Activated naive CD4-positive, alpha-beta T cell treated with anti-CD3 and anti-CD28 coated beads, Interleukin-2, amount 10 ng/mL, durations not matched to agents 7 days and 5 days (primary cell): ENCODE measurements at regions not wholly inside any gene's neighbourhood (a gene's known extent, or its start where the extent isn't known, plus 50 kb on each side); places are given as distances from the start of the nearest gene placed in this dataset.
"Not testable (repeated sequence)": the region's sequence is repeated elsewhere in the genome, so short reads cannot be mapped to it uniquely, and the experiment has no call there.

Experiments
- CTCF ChIA-PET: fragments of 350-600 bp; sonication (Branson Sonifier 250); formaldehyde crosslinking; loops from one replicate; lab custom pipeline; 2021; ENCODE audit warnings: antibody characterized with exemption; lab: Charles Lee
- DNase-seq: peaks from one replicate; pipeline ENCODE4 v3.0.0-alpha.2; 2020
- H3K27ac Mint-ChIP-seq: one replicate; pipeline ENCODE4 v1.8.0; 2021; ENCODE audit warnings: mild to moderate bottlenecking, moderate library complexity, mixed read lengths
- H3K27me3 Mint-ChIP-seq: one replicate; pipeline ENCODE4 v1.8.0; 2021; ENCODE audit warnings: mild to moderate bottlenecking, mixed read lengths
- H3K36me3 Mint-ChIP-seq: one replicate; pipeline ENCODE4 v1.8.0; 2021; ENCODE audit warnings: mixed read lengths
- H3K4me1 Mint-ChIP-seq: one replicate; pipeline ENCODE4 v1.8.0; 2021; ENCODE audit warnings: mixed read lengths
- H3K4me3 Mint-ChIP-seq: one replicate; pipeline ENCODE4 v1.8.0; 2021; ENCODE audit warnings: mild to moderate bottlenecking, moderate library complexity, mixed read lengths
- H3K9me3 Mint-ChIP-seq: one replicate; pipeline ENCODE4 v1.8.0; 2021; ENCODE audit warnings: mixed read lengths

DNA sequence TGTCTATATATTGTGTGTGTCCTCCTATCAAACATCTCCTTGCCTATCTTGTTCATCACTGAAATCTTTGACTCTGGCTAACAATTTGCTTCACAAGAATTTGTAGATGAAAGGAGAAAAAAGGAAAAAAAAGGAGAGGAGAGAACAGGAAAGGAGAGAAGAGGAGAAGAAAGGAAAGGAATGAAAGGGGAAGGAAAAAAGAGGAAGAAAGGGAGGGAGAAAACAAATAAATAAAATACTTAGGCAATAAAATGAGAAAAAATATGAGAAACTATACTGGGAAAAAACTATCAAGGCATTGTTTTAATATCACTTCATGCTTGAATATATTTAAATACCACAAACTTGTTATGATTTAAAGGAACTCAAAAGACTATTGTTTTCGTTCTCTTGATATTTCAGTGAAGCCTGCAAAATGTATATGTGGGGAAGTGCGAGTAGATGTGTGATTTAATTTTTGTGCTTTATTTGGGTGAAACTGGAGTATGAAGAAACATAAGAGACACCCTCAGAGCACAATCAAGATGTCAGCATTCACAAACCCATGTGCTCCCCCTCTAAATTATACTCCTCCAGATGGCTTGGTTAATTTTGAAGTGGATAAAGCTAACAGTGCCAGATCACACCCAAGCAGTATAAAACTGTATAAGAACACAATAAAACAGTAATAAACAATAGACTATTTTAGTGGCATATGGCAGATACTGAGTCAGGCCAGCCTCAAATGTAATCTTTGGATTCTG is 205.7 kb upstream of the SAMSN1 start:
- Mint-ChIP-seq H3K4me3 (no peak overlapping the region), H3K36me3 (peaks cover 3% of the 10 kb centered on the region), H3K27me3 (peaks cover 3% of the 10 kb centered on the region), H3K9me3 (peaks cover 3% of the 10 kb centered on the region), H3K27ac (no peak overlapping the region), H3K4me1 (peaks cover 27% of the 10 kb centered on the region)
- CTCF ChIA-PET = interaction anchor here (0.6 kb wide), 1 partner anchor 307 kb away, joined by 3 read pairs; no protein-coding TSS in a partner anchor
- DNase-seq = no peak

DNA sequence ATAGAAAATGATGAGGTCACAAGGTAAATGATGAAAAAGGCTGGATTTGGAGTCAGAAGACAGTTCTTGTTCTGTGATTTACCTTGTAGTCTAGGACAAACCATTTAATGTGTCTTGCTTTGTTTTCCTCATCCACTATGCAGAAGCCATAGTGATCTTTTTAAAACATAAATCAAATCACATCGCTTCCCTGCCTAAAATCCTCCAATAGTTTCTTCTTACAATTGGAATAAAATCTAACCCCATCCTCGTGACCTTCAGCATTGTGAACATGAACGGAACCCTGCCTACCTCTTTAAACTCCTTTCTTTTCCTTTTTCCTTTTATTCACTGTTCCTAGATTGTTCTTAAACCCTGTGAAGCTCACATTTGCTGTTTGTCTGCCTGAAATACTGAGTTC is 204.9 kb upstream of the SAMSN1 start:
- peaks cover 3% of the 10 kb centered on the region for H3K9me3 Mint-ChIP-seq
- H3K36me3 Mint-ChIP-seq = peaks cover 3% of the 10 kb centered on the region
- H3K27ac Mint-ChIP-seq = no peak overlapping the region
- H3K27me3 Mint-ChIP-seq = peaks cover 3% of the 10 kb centered on the region
- H3K4me1 Mint-ChIP-seq = peaks cover 27% of the 10 kb centered on the region
- DNase-seq = no peak
- no peak overlapping the region for H3K4me3 Mint-ChIP-seq
- CTCF ChIA-PET = no interaction called here

DNA sequence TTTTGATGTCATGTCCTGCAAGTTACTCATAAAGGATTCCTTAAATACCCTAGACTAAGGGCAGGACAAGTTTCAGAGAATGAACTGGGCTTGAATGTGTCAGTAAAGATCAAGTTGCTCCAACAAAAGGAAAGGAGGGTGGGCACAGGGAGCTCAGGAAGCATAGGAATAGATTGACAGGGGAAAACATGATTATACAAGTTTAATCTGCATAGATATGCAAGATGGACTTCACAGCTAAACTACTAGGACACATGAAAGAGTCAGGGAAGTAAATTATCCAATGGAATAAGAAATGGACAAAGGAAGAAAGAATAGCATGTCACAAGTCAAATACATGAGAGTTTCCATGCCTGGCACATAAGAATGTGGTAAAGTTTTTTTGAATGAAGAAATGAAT is 203.9 kb upstream of the SAMSN1 start:
- no peak overlapping the region for H3K4me3 Mint-ChIP-seq
- H3K27me3 Mint-ChIP-seq = peaks cover 3% of the 10 kb centered on the region
- DNase-seq = no peak
- peaks cover 3% of the 10 kb centered on the region for H3K9me3 Mint-ChIP-seq
- peaks cover 27% of the 10 kb centered on the region for H3K4me1 Mint-ChIP-seq
- H3K27ac Mint-ChIP-seq = no peak overlapping the region
- peaks cover 3% of the 10 kb centered on the region for H3K36me3 Mint-ChIP-seq
- CTCF ChIA-PET = no interaction called here

DNA sequence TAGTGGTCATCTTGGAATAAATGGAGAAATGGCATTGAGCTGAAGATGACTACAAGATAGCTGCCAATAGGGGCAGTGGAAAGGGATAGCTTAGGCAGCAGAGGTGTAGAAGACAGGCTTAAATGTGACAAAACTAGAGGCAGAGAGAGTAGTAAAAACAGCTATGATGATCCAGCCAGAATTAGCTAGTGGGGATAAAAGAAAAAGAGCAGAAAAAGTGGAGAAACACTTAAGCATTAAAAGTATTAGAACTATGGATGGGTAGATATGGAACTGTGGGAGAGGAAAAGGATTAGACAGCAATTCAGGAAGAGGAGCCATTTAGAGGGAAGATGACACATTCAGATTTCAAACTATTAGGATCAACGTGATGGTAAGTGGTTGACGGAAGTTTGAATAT is 202.5 kb upstream of the SAMSN1 start:
- Mint-ChIP-seq H3K4me3 (no peak overlapping the region), H3K4me1 (peaks cover 18% of the 10 kb centered on the region), H3K36me3 (no peaks in the 10 kb centered on the region), H3K9me3 (no peaks in the 10 kb centered on the region), H3K27me3 (peaks cover 3% of the 10 kb centered on the region), H3K27ac (no peak overlapping the region)
- CTCF ChIA-PET = interaction anchor here (1.4 kb wide), 1 partner anchor 11 kb away, joined by 6 read pairs; no protein-coding TSS in a partner anchor
- DNase-seq = no peak

GRCh38 chr21:14744368-14744767 is 198.3 kb upstream of the SAMSN1 start:
- DNase-seq = no peak
- Mint-ChIP-seq H3K9me3 (peaks cover 3% of the 10 kb centered on the region), H3K4me1 (no peaks in the 10 kb centered on the region), H3K36me3 (peaks cover 3% of the 10 kb centered on the region), H3K27me3 (no peaks in the 10 kb centered on the region), H3K27ac (no peak overlapping the region), H3K4me3 (no peak overlapping the region)
- CTCF ChIA-PET = no interaction called here

DNA sequence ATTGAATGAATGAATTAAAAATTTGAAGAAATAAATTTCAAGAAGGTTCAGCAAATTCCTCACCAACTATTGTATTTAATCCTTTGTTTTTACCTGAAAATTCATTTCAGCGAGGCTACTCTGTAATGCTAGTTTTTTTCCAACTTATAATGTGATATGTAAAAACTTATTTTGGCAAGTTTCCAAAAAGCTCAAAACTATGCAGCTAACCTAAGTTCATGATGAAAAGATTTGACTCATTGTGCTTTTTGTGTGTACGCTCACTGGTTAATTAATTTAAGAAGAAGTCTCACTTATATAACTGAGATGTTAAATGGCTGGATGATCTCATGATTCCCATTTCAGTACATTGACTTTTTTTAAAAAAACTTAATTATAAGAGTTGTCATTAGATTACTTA is 196.0 kb upstream of the SAMSN1 start:
- Mint-ChIP-seq H3K4me1 (peaks cover 11% of the 10 kb centered on the region), H3K27ac (no peak overlapping the region), H3K9me3 (peaks cover 9% of the 10 kb centered on the region), H3K4me3 (no peak overlapping the region), H3K27me3 (no peaks in the 10 kb centered on the region), H3K36me3 (peaks cover 8% of the 10 kb centered on the region)
- no peak for DNase-seq
- CTCF ChIA-PET = interaction anchor here (0.5 to 1.0 kb wide), 2 partner anchors 10 to 215 kb away, joined by 3 read pairs; no protein-coding TSS in a partner anchor

DNA sequence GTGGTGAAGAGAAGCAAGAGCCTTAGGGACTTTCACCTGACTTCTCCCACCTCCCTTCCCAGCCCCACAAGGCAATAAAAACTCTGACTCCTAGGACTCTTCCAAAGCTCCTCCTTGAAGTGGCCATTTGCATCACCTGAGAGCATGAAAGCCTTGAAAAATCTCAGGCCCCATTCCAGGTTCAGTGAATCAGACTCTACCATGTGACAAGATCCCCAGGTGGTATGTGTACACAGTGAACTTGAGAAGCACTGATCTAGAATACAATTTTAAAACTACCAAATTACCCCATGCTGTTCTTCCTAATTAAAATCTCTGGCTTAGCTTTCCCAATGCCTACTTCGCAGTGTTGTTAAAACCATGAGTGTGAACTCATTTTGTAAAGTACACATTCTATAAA is 195.1 kb upstream of the SAMSN1 start:
- peaks cover 8% of the 10 kb centered on the region for H3K36me3 Mint-ChIP-seq
- H3K27me3 Mint-ChIP-seq = no peaks in the 10 kb centered on the region
- no peak for DNase-seq
- CTCF ChIA-PET = no interaction called here
- no peak overlapping the region for H3K27ac Mint-ChIP-seq
- peaks cover 9% of the 10 kb centered on the region for H3K9me3 Mint-ChIP-seq
- peaks cover 20% of the 10 kb centered on the region for H3K4me1 Mint-ChIP-seq
- H3K4me3 Mint-ChIP-seq = no peak overlapping the region

DNA sequence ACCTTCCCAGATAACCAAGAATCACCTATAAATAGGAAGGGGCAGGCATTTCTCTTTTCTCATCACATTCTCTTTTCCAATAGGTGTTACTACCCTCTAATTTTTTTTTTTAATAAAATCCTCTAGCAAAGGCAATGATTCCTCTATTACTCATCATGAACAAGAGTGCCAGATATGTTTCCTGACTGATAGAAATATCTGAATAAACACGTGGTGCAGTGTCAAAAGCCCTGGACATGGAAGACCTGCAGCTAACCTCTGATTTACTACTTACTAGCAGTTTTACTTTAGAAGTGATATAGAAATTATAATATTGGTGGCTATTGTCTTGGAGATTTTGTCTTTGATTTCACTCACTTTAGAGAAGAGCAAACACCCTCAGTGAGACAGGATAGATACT is 194.6 kb upstream of the SAMSN1 start:
- Mint-ChIP-seq H3K4me3 (no peak overlapping the region), H3K27me3 (no peaks in the 10 kb centered on the region), H3K36me3 (peaks cover 9% of the 10 kb centered on the region), H3K27ac (no peak overlapping the region), H3K4me1 (peaks cover 25% of the 10 kb centered on the region), H3K9me3 (peaks cover 9% of the 10 kb centered on the region)
- DNase-seq = no peak
- CTCF ChIA-PET = no interaction called here

GRCh38 chr21:14740116-14740515 is 194.0 kb upstream of the SAMSN1 start:
- H3K9me3 Mint-ChIP-seq = peaks cover 9% of the 10 kb centered on the region
- no peaks in the 10 kb centered on the region for H3K27me3 Mint-ChIP-seq
- peaks cover 9% of the 10 kb centered on the region for H3K36me3 Mint-ChIP-seq
- H3K27ac Mint-ChIP-seq = no peak overlapping the region
- peaks cover 31% of the 10 kb centered on the region for H3K4me1 Mint-ChIP-seq
- DNase-seq = no peak
- CTCF ChIA-PET = no interaction called here
- H3K4me3 Mint-ChIP-seq = no peak overlapping the region

- Mint-ChIP-seq H3K4me3 (no peak overlapping the region), H3K9me3 (peaks cover 9% of the 10 kb centered on the region), H3K27me3 (no peaks in the 10 kb centered on the region), H3K4me1 (peaks cover 35% of the 10 kb centered on the region), H3K27ac (no peak overlapping the region), H3K36me3 (peaks cover 9% of the 10 kb centered on the region)
- CTCF ChIA-PET = no interaction called here
- DNase-seq = no peak
These were observed 193.5 kb upstream of the SAMSN1 start for GRCh38 chr21:14739590-14739989.

GRCh38 chr21:14738576-14738975 is 192.5 kb upstream of the SAMSN1 start:
- peaks cover 15% of the 10 kb centered on the region for H3K36me3 Mint-ChIP-seq
- H3K4me1 Mint-ChIP-seq = peaks cover 41% of the 10 kb centered on the region
- DNase-seq, H3K27ac Mint-ChIP-seq, H3K4me3 Mint-ChIP-seq, H3K27me3 Mint-ChIP-seq: not testable (repeated sequence)
- CTCF ChIA-PET = interaction anchor here (0.7 to 2.3 kb wide), 15 partner anchors 10 to 335 kb away, joined by 3 to 16 read pairs (median 5); no protein-coding TSS in a partner anchor
- peaks cover 15% of the 10 kb centered on the region for H3K9me3 Mint-ChIP-seq

DNA sequence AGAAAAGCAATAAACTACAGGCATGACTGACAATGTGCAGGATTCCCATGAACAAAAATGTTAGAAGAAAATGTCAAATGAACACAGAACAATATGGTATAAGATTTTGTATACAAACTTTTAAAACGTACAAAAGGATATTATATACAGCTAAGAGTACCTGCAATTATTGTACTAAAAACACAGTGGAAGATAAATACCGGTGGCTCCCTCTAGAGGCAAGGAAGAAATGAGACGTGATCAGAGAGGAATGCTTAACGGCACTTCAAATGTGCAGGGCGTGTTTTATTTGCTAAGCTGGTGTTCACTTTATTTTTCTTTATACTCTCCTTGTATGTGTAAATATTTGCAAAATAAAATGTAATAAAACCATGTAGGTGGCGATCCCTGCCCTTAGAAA is 191.8 kb upstream of the SAMSN1 start:
- Mint-ChIP-seq H3K9me3 (peaks cover 15% of the 10 kb centered on the region), H3K4me1 (peaks cover 42% of the 10 kb centered on the region), H3K4me3 (no peak overlapping the region), H3K27ac (no peak overlapping the region), H3K36me3 (peaks cover 16% of the 10 kb centered on the region), H3K27me3 (no peaks in the 10 kb centered on the region)
- CTCF ChIA-PET = interaction anchor here (0.7 to 2.3 kb wide), 20 partner anchors 10 to 335 kb away, joined by 3 to 16 read pairs (median 5); no protein-coding TSS in a partner anchor
- DNase-seq = peak; percentile 62

- Mint-ChIP-seq H3K4me1 (peaks cover 42% of the 10 kb centered on the region), H3K9me3 (peaks cover 15% of the 10 kb centered on the region), H3K4me3 (no peak overlapping the region), H3K27me3 (no peaks in the 10 kb centered on the region), H3K36me3 (peaks cover 16% of the 10 kb centered on the region), H3K27ac (peak overlapping the region; percentile 28)
- DNase-seq = no peak
- CTCF ChIA-PET = interaction anchor here (0.9 to 2.3 kb wide), 19 partner anchors 11 to 334 kb away, joined by 3 to 16 read pairs (median 5); no protein-coding TSS in a partner anchor
These were observed 191.2 kb upstream of the SAMSN1 start for GRCh38 chr21:14737284-14737691.

GRCh38 chr21:14736672-14737071 is 190.6 kb upstream of the SAMSN1 start:
- CTCF ChIA-PET = interaction anchor here (0.7 to 2.3 kb wide), 15 partner anchors 26 to 334 kb away, joined by 3 to 9 read pairs (median 4); no protein-coding TSS in a partner anchor
- H3K27me3 Mint-ChIP-seq = no peaks in the 10 kb centered on the region
- DNase-seq = no peak

DNA sequence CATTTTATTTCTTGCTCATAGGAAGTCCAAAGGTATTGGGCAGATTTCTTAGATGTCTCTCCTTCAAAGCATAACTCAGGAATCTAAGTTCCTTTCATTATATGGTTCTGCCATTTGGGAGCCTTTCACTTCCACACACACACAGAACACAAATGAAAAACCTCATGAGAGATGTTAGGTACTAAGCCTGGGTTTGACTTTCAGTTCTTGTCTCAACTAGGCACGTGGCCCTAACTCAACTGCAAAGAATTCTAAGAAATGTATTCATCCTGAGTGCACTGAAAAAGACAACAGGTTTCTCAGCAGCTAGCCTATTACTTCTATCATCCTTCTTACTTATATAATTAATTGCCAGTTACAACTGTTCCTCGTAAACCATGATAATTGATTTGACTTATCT is 190.0 kb upstream of the SAMSN1 start:
- CTCF ChIA-PET = interaction anchor here (0.7 to 2.3 kb wide), 13 partner anchors 27 to 333 kb away, joined by 3 to 9 read pairs (median 3); no protein-coding TSS in a partner anchor
- DNase-seq = peak; percentile 31
- H3K36me3 Mint-ChIP-seq = peaks cover 16% of the 10 kb centered on the region
- no peak overlapping the region for H3K4me3 Mint-ChIP-seq
- peaks cover 42% of the 10 kb centered on the region for H3K4me1 Mint-ChIP-seq
- H3K27me3 Mint-ChIP-seq = no peaks in the 10 kb centered on the region
- peaks cover 15% of the 10 kb centered on the region for H3K9me3 Mint-ChIP-seq
- peak overlapping the region; percentile 86 for H3K27ac Mint-ChIP-seq

More at GRCh38 chr21:14736672-14737071, 190.6 kb upstream of the SAMSN1 start:
- Mint-ChIP-seq H3K4me1 (peaks cover 42% of the 10 kb centered on the region), H3K36me3 (peaks cover 16% of the 10 kb centered on the region), H3K27ac (peak overlapping the region; percentile 53), H3K9me3 (peaks cover 15% of the 10 kb centered on the region), H3K4me3 (no peak overlapping the region)
